Neural cell (in vitro differentiated cells): ENCODE measurements at regions not wholly inside any gene's neighbourhood (a gene's known extent, or its start where the extent isn't known, plus 50 kb on each side); places are given as distances from the start of the nearest gene placed in this dataset.

ENCODE experiments used
- H2AFZ ChIP-seq: fragments of 200-600, 300-800 bp; sonication (generic), shearing (Covaris generic); 2 replicates; pipeline ENCODE4 v1.6.0; 2014; ENCODE audit warnings: low read depth, mild to moderate bottlenecking, antibody characterized with exemption, low read length, moderate library complexity
- H3F3A ChIP-seq: fragments of 200-600 bp; shearing (Covaris generic); 2 replicates; pipeline ENCODE4 v1.6.1; 2016; ENCODE audit warnings: mild to moderate bottlenecking, moderate library complexity, mixed read lengths, antibody characterized with exemption, low read length; ENCODE audit not compliant: insufficient read depth, poor library complexity, severe bottlenecking
- H3K27ac ChIP-seq: fragments of 200-600, 300-800 bp; sonication (generic), shearing (Covaris generic); 2 replicates; pipeline ENCODE4 v1.5.1; 2014; ENCODE audit warnings: mild to moderate bottlenecking, low read length, moderate library complexity
- H3K27me3 ChIP-seq: fragments of 300-800, 200-600 bp; sonication (generic), shearing (Covaris generic); 2 replicates; pipeline ENCODE4 v1.6.0; 2014; ENCODE audit warnings: mild to moderate bottlenecking, low read depth, low read length, moderate library complexity; ENCODE audit not compliant: insufficient read depth
- H3K36me3 ChIP-seq: fragments of 300-800, 200-600 bp; sonication (generic), shearing (Covaris generic); 2 replicates; pipeline ENCODE4 v1.5.1; 2014; ENCODE audit warnings: mild to moderate bottlenecking, antibody characterized with exemption, low read length, moderate library complexity; ENCODE audit not compliant: insufficient read depth
- H3K4me2 ChIP-seq: fragments of 300-800, 200-600 bp; sonication (generic), shearing (Covaris generic); 2 replicates; pipeline ENCODE4 v1.6.0; 2014; ENCODE audit warnings: mild to moderate bottlenecking, low read length
- H3K4me3 ChIP-seq: fragments of 300-800, 200-600 bp; sonication (generic), shearing (Covaris generic); 2 replicates; pipeline ENCODE4 v1.5.1; 2014; ENCODE audit warnings: mild to moderate bottlenecking, low read length, moderate library complexity
- H3K79me2 ChIP-seq: fragments of 200-600 bp; shearing (Covaris generic); replicated peaks from 2 replicates; pipeline ENCODE4 v1.6.0; 2014; ENCODE audit warnings: mild to moderate bottlenecking, low read length, moderate library complexity; ENCODE audit not compliant: insufficient read depth
- H3K9ac ChIP-seq: fragments of 300-800, 200-600 bp; sonication (generic), shearing (Covaris generic); 2 replicates; pipeline ENCODE4 v1.6.1; 2016; ENCODE audit warnings: mild to moderate bottlenecking, low read length, mixed read lengths
- H3K9me2 ChIP-seq: fragments of 200-600 bp; shearing (Covaris generic); 2 replicates; pipeline ENCODE4 v1.6.1; 2016; ENCODE audit warnings: mild to moderate bottlenecking, low read length, mixed read lengths; ENCODE audit not compliant: insufficient read depth
- H3K9me3 ChIP-seq: fragments of 200-600, 300-800 bp; sonication (generic), shearing (Covaris generic); 2 replicates; pipeline ENCODE4 v1.6.1; 2016; ENCODE audit warnings: mild to moderate bottlenecking, mixed run types, low read length, moderate library complexity, mixed read lengths
- H4K20me1 ChIP-seq: fragments of 200-600 bp; shearing (Covaris generic); 2 replicates; pipeline ENCODE4 v1.6.1; 2016; ENCODE audit warnings: mild to moderate bottlenecking, mixed run types; ENCODE audit not compliant: insufficient read depth
- EP300 ChIP-seq: fragments of 450-650 bp; conservative IDR thresholded peaks from 2 replicates; pipeline ENCODE4 v1.6.1; 2014; ENCODE audit warnings: antibody characterized with exemption, mild to moderate bottlenecking, moderate library complexity; ENCODE audit not compliant: poor library complexity, severe bottlenecking
- EZH2 ChIP-seq: fragments of 200-600, 300-800 bp; shearing (Covaris generic), sonication (generic); IDR thresholded peaks from 2 replicates; pipeline ENCODE4 v1.6.1; 2014; ENCODE audit warnings: antibody characterized with exemption, low read length, borderline replicate concordance, mild to moderate bottlenecking; ENCODE audit not compliant: insufficient read depth, poor library complexity, severe bottlenecking
- MXI1 ChIP-seq: fragments of 450-650 bp; conservative IDR thresholded peaks from 2 replicates; pipeline ENCODE4 v1.6.1; 2014; ENCODE audit warnings: antibody characterized with exemption, mild to moderate bottlenecking; ENCODE audit not compliant: poor library complexity, severe bottlenecking
- POLR2AphosphoS5 ChIP-seq: IDR thresholded peaks from 2 replicates; pipeline ENCODE4 v1.6.1; 2012
- RAD21 ChIP-seq: fragments of 450-650 bp; conservative IDR thresholded peaks from 2 replicates; pipeline ENCODE4 v1.6.1; 2014; ENCODE audit warnings: antibody characterized with exemption, mild to moderate bottlenecking, moderate library complexity
- REST ChIP-seq: IDR thresholded peaks from 2 replicates; pipeline ENCODE4 v1.6.1; 2012; ENCODE audit warnings: borderline replicate concordance
- SMC3 ChIP-seq: fragments of 450-650 bp; conservative IDR thresholded peaks from 2 replicates; pipeline ENCODE4 v1.6.1; 2014; ENCODE audit warnings: antibody characterized with exemption, mild to moderate bottlenecking, moderate library complexity; ENCODE audit not compliant: poor library complexity
- TAF1 ChIP-seq: IDR thresholded peaks from 2 replicates; pipeline ENCODE4 v1.6.1; 2012; ENCODE audit warnings: low read depth
- TF ChIP-seq, protein P1 (sequence below): fragments of 450-650 bp; IDR thresholded peaks from 2 replicates; pipeline ENCODE4 v1.5.1; 2014; ENCODE audit warnings: antibody characterized with exemption, mild to moderate bottlenecking, moderate library complexity; ENCODE audit not compliant: poor library complexity, severe bottlenecking

GRCh38 chr4:179768996-179769395 is 2326.8 kb upstream of the AGA start:
- Histone ChIP-seq H3K79me2 (no peaks in the 10 kb centered on the region), H3K4me2 (no peak overlapping the region), H3K9ac (no peak overlapping the region), H3K27ac (no peak overlapping the region), H3F3A (no peaks in the 10 kb centered on the region), H3K4me3 (no peak overlapping the region), H3K9me3 (no peaks in the 10 kb centered on the region), H2AFZ (no peak overlapping the region), H3K27me3 (no peaks in the 10 kb centered on the region), H4K20me1 (no peaks in the 10 kb centered on the region), H3K36me3 (no peaks in the 10 kb centered on the region), H3K9me2 (no peaks in the 10 kb centered on the region)
- TF ChIP-seq REST (no peak), EP300 (no peak), RAD21 (no peak), MXI1 (no peak), TAF1 (no peak), SMC3 (no peak), POLR2AphosphoS5 (no peak), EZH2 (no peak)
- TF ChIP-seq, protein P1, sequence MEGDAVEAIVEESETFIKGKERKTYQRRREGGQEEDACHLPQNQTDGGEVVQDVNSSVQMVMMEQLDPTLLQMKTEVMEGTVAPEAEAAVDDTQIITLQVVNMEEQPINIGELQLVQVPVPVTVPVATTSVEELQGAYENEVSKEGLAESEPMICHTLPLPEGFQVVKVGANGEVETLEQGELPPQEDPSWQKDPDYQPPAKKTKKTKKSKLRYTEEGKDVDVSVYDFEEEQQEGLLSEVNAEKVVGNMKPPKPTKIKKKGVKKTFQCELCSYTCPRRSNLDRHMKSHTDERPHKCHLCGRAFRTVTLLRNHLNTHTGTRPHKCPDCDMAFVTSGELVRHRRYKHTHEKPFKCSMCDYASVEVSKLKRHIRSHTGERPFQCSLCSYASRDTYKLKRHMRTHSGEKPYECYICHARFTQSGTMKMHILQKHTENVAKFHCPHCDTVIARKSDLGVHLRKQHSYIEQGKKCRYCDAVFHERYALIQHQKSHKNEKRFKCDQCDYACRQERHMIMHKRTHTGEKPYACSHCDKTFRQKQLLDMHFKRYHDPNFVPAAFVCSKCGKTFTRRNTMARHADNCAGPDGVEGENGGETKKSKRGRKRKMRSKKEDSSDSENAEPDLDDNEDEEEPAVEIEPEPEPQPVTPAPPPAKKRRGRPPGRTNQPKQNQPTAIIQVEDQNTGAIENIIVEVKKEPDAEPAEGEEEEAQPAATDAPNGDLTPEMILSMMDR: no peak

- Histone ChIP-seq H3K79me2 (no peaks in the 10 kb centered on the region), H3K9ac (no peak overlapping the region), H2AFZ (no peak overlapping the region), H3K9me3 (no peaks in the 10 kb centered on the region), H3K36me3 (no peaks in the 10 kb centered on the region), H3K4me2 (no peak overlapping the region), H3K4me3 (no peak overlapping the region), H3K9me2 (no peaks in the 10 kb centered on the region), H3F3A (no peaks in the 10 kb centered on the region), H4K20me1 (no peaks in the 10 kb centered on the region), H3K27me3 (no peaks in the 10 kb centered on the region), H3K27ac (no peak overlapping the region)
- no peak for TF ChIP-seq POLR2AphosphoS5
- TF ChIP-seq REST: no peak
- no peak for TF ChIP-seq TAF1
- TF ChIP-seq, protein P1: no peak
- TF ChIP-seq RAD21: no peak
- TF ChIP-seq SMC3: no peak
- no peak for TF ChIP-seq MXI1
- no peak for TF ChIP-seq EZH2
- no peak for TF ChIP-seq EP300
Measured at GRCh38 chr4:179797738-179798137, 2355.5 kb upstream of the AGA start.
